Embryonic facial prominence (tissue), 1 donor: ENCODE measurements at regions not wholly inside any gene's neighbourhood (a gene's known extent, or its start where the extent isn't known, plus 50 kb on each side); places are given as distances from the start of the nearest gene placed in this dataset.
"Not testable (repeated sequence)": the region's sequence is repeated elsewhere in the genome, so short reads cannot be mapped to it uniquely, and the experiment has no call there.

Source experiments
- DNase-seq: peaks from one replicate; pipeline ENCODE4 v3.0.0-alpha.2; 2016; ENCODE audit errors: extremely low spot score

GRCh38 chrX:122913134-122913533 is 270.9 kb upstream of the GRIA3 start:
- DNase-seq = no peak

GRCh38 chrX:122913764-122914163 is 270.3 kb upstream of the GRIA3 start:
- no peak for DNase-seq

GRCh38 chrX:122914256-122914655 is 269.8 kb upstream of the GRIA3 start:
- no peak for DNase-seq

GRCh38 chrX:122934131-122934530 is 249.9 kb upstream of the GRIA3 start:
- no peak for DNase-seq

- DNase-seq = no peak
Observed at GRCh38 chrX:122940199-122940598, 243.9 kb upstream of the GRIA3 start.

GRCh38 chrX:122941806-122942205 is 242.3 kb upstream of the GRIA3 start:
- no peak for DNase-seq

GRCh38 chrX:122943918-122944317 is 240.2 kb upstream of the GRIA3 start:
- no peak for DNase-seq

GRCh38 chrX:122945328-122945727 is 238.8 kb upstream of the GRIA3 start:
- no peak for DNase-seq

- no peak for DNase-seq
Observed at GRCh38 chrX:122972604-122973003, 211.5 kb upstream of the GRIA3 start.

- no peak for DNase-seq
Observed at GRCh38 chrX:122982521-122982920, 201.6 kb upstream of the GRIA3 start.

GRCh38 chrX:123002844-123003243 is 181.2 kb upstream of the GRIA3 start:
- not testable (repeated sequence) for DNase-seq

GRCh38 chrX:123013141-123013540 is 170.9 kb upstream of the GRIA3 start:
- no peak for DNase-seq

GRCh38 chrX:123036401-123036800 is 147.7 kb upstream of the GRIA3 start:
- DNase-seq = no peak

GRCh38 chrX:123049071-123049625 is 134.9 kb upstream of the GRIA3 start:
- no peak for DNase-seq

- DNase-seq = no peak
Observed at GRCh38 chrX:123060986-123061385, 123.1 kb upstream of the GRIA3 start.

- no peak for DNase-seq
Observed at GRCh38 chrX:123064053-123064452, 120.0 kb upstream of the GRIA3 start.

GRCh38 chrX:123072686-123073385 is 111.2 kb upstream of the GRIA3 start:
- DNase-seq = no peak

GRCh38 chrX:123075947-123076561 is 108.0 kb upstream of the GRIA3 start:
- DNase-seq = no peak

- DNase-seq = no peak
Observed at GRCh38 chrX:123077631-123078030, 106.4 kb upstream of the GRIA3 start.

GRCh38 chrX:123080065-123080464 is 104.0 kb upstream of the GRIA3 start:
- no peak for DNase-seq

- DNase-seq = no peak
Observed at GRCh38 chrX:123081776-123082175, 102.3 kb upstream of the GRIA3 start.

- no peak for DNase-seq
Observed at GRCh38 chrX:123083924-123084323, 100.2 kb upstream of the GRIA3 start.

GRCh38 chrX:123084797-123085196 is 99.3 kb upstream of the GRIA3 start:
- no peak for DNase-seq
